ENCODE measurements at regions not wholly inside any gene's neighbourhood (a gene's known extent, or its start where the extent isn't known, plus 50 kb on each side); places are given as distances from the start of the nearest gene placed in this dataset.
"Not testable (repeated sequence)": the region's sequence is repeated elsewhere in the genome, so short reads cannot be mapped to it uniquely, and the experiment has no call there.

DNA sequence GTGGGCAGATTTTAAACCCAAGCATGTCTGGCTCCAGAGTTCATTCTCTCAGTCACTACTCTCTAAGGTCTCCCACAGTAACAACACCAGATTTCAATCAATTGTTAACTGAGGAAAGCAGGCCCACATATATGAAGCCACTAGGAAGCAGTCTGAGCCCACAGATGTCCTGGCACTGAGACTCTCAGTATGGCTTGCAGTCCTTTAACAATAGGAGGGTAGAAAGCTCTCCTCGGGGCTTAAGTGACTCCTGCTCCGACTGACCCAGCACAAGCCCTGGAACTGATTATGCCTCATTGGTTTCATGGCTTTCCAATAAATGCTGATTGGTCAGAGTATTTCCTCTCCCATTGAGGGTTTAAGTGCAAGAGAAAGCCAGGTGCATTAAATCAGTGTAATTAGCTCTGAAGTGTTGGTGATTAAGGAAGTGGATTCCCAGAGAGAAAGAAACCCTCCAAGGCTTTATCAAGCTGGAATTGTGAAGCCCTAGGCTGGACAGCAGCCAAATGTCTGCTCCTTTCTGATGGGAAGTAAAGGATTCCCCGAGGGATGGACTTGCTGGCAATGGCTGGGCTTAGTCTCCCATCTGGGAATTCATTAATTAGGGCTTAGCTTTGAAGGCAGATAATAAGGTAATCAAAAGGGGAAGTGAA lies 76.6 kb upstream of the PROKR2 start:
- DNase-seq (ENCODE audit: low spot score) = no peak

- no peak for DNase-seq (ENCODE audit: low spot score)
These were observed 74.0 kb upstream of the PROKR2 start for GRCh38 chr20:5390720-5391119.

GRCh38 chr20:5386846-5387245 lies 70.1 kb upstream of the PROKR2 start:
- not testable (repeated sequence) for DNase-seq (ENCODE audit: low spot score)

GRCh38 chr20:5381527-5381926 lies 64.8 kb upstream of the PROKR2 start:
- not testable (repeated sequence) for DNase-seq (ENCODE audit: low spot score)

GRCh38 chr20:5377484-5377883 lies 60.7 kb upstream of the PROKR2 start:
- DNase-seq (ENCODE audit: low spot score) = no peak

DNA sequence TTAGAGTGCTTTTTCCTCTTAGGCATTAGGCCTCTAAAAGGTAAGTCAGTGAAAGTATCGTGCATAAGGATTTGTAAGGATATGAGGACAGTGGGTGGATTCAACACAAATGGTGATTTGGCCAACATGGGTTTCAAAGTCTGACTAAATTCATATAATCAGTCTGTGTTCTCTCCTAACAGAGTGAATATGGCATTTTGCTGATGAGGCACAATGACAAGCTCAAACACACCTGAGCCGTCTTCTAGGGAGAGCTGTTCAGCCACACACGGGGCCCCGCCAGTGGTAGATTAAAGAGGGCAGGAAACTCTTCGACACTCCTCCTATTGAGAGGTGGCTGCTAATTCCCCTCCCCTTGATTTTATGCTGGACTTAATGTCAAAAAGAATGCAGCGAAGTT lies 59.5 kb upstream of the PROKR2 start:
- no peak for DNase-seq (ENCODE audit: low spot score)

DNA sequence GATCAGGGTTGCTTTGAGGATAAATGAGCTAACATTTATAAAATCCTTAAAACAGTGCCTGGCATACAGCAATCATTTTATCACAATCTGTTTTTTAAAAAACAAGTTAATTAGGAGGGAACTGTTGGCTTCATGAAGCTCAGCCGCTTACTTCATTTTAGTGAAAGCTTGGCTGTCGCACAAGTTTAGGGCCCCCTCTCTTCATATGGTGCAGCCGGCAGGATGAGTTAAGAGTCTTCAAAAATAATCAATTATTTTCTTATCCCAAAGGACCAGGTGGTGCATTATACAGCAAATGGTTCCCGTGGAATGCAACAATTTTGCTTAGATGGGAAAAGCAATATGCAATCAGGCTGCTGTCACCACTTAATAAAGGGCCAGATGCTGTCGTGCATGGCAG lies 57.4 kb upstream of the PROKR2 start:
- DNase-seq (ENCODE audit: low spot score) = no peak

- no peak for DNase-seq (ENCODE audit: low spot score)
These were observed 55.6 kb upstream of the PROKR2 start for GRCh38 chr20:5372371-5372770.

DNA sequence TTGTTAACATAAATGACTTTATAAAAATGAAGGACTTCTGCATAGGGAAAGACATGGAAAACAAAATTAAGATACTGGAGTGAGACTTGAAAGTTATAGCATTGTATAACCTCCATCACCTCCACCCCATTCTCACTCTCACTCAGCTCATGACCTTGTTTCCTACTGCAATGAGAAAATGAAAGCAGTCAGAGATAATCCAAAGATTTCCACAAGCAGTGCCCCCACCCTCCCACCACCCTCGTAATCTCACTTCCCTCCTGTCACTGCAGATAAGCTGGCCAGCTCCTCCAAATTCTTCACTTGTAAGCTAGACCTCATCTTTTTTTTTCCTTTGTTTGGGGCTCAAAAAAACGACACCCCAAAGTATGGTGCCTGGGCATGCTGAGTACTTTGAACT lies 52.9 kb upstream of the PROKR2 start:
- no peak for DNase-seq (ENCODE audit: low spot score)
